Rectal smooth muscle tissue (tissue), 1 donor: ENCODE measurements at regions not wholly inside any gene's neighbourhood (a gene's known extent, or its start where the extent isn't known, plus 50 kb on each side); places are given as distances from the start of the nearest gene placed in this dataset.

Experiments
- H3K27ac ChIP-seq: one replicate; pipeline ENCODE4 v1.7.0; 2013; ENCODE audit warnings: low read depth, low read length, inconsistent platforms
- H3K27me3 ChIP-seq: one replicate; pipeline ENCODE4 v1.7.0; 2013; ENCODE audit warnings: low read length; ENCODE audit not compliant: control insufficient read depth, insufficient read depth
- H3K36me3 ChIP-seq: one replicate; pipeline ENCODE4 v1.7.0; 2013; ENCODE audit warnings: low read length; ENCODE audit not compliant: control insufficient read depth, insufficient read depth
- H3K4me1 ChIP-seq: one replicate; pipeline ENCODE4 v1.7.0; 2013; ENCODE audit warnings: low read length; ENCODE audit not compliant: control insufficient read depth, insufficient read depth
- H3K4me3 ChIP-seq: one replicate; pipeline ENCODE4 v1.7.0; 2013; ENCODE audit warnings: low read length
- H3K9ac ChIP-seq: one replicate; pipeline ENCODE4 v1.7.0; 2013; ENCODE audit warnings: low read length

GRCh38 chr17:79501910-79502309 is 108.9 kb downstream of the RBFOX3 start:
- Histone ChIP-seq H3K4me1 (no peaks in the 10 kb centered on the region), H3K36me3 (no peaks in the 10 kb centered on the region), H3K27me3 (no peaks in the 10 kb centered on the region), H3K27ac (no peak overlapping the region), H3K9ac (no peak overlapping the region), H3K4me3 (no peak overlapping the region)

GRCh38 chr17:79500745-79501618 is 109.9 kb downstream of the RBFOX3 start:
- no peaks in the 10 kb centered on the region for H3K4me1 ChIP-seq
- no peaks in the 10 kb centered on the region for H3K36me3 ChIP-seq
- no peak overlapping the region for H3K4me3 ChIP-seq
- no peak overlapping the region for H3K9ac ChIP-seq
- no peaks in the 10 kb centered on the region for H3K27me3 ChIP-seq
- H3K27ac ChIP-seq = no peak overlapping the region

- Histone ChIP-seq H3K27me3 (peaks cover 2% of the 10 kb centered on the region), H3K4me3 (no peak overlapping the region), H3K4me1 (no peaks in the 10 kb centered on the region), H3K27ac (no peak overlapping the region), H3K9ac (no peak overlapping the region), H3K36me3 (no peaks in the 10 kb centered on the region)
These were observed 112.0 kb downstream of the RBFOX3 start for GRCh38 chr17:79498854-79499253.

GRCh38 chr17:79497777-79498348 is 113.0 kb downstream of the RBFOX3 start:
- Histone ChIP-seq H3K36me3 (no peaks in the 10 kb centered on the region), H3K4me1 (no peaks in the 10 kb centered on the region), H3K27me3 (peaks cover 2% of the 10 kb centered on the region), H3K9ac (no peak overlapping the region), H3K27ac (no peak overlapping the region), H3K4me3 (no peak overlapping the region)

GRCh38 chr17:79496422-79497005 is 114.3 kb downstream of the RBFOX3 start:
- H3K36me3 ChIP-seq = no peaks in the 10 kb centered on the region
- no peak overlapping the region for H3K4me3 ChIP-seq
- no peaks in the 10 kb centered on the region for H3K4me1 ChIP-seq
- H3K27ac ChIP-seq = no peak overlapping the region
- peaks cover 2% of the 10 kb centered on the region for H3K27me3 ChIP-seq
- H3K9ac ChIP-seq = no peak overlapping the region

GRCh38 chr17:79495665-79496064 is 115.2 kb downstream of the RBFOX3 start:
- Histone ChIP-seq H3K9ac (no peak overlapping the region), H3K36me3 (no peaks in the 10 kb centered on the region), H3K27ac (no peak overlapping the region), H3K4me1 (no peaks in the 10 kb centered on the region), H3K27me3 (peaks cover 2% of the 10 kb centered on the region), H3K4me3 (no peak overlapping the region)

GRCh38 chr17:79491006-79491405 is 119.8 kb downstream of the RBFOX3 start:
- Histone ChIP-seq H3K27ac (no peak overlapping the region), H3K27me3 (peaks cover 2% of the 10 kb centered on the region), H3K9ac (no peak overlapping the region), H3K4me1 (no peaks in the 10 kb centered on the region), H3K4me3 (no peak overlapping the region), H3K36me3 (no peaks in the 10 kb centered on the region)

- Histone ChIP-seq H3K27ac (no peak overlapping the region), H3K36me3 (no peaks in the 10 kb centered on the region), H3K9ac (no peak overlapping the region), H3K4me1 (no peaks in the 10 kb centered on the region), H3K27me3 (peaks cover 2% of the 10 kb centered on the region), H3K4me3 (no peak overlapping the region)
These were observed 120.3 kb downstream of the RBFOX3 start for GRCh38 chr17:79490530-79490929.

GRCh38 chr17:79487149-79487548 is 123.7 kb downstream of the RBFOX3 start:
- Histone ChIP-seq H3K36me3 (no peaks in the 10 kb centered on the region), H3K9ac (no peak overlapping the region), H3K4me3 (no peak overlapping the region), H3K27ac (no peak overlapping the region), H3K4me1 (no peaks in the 10 kb centered on the region), H3K27me3 (no peaks in the 10 kb centered on the region)

- H3K4me1 ChIP-seq = no peaks in the 10 kb centered on the region
- no peak overlapping the region for H3K4me3 ChIP-seq
- H3K27ac ChIP-seq = no peak overlapping the region
- H3K36me3 ChIP-seq = no peaks in the 10 kb centered on the region
- H3K9ac ChIP-seq = no peak overlapping the region
- no peaks in the 10 kb centered on the region for H3K27me3 ChIP-seq
These were observed 124.9 kb downstream of the RBFOX3 start for GRCh38 chr17:79485991-79486390.

GRCh38 chr17:79485419-79485985 is 125.3 kb downstream of the RBFOX3 start:
- no peak overlapping the region for H3K9ac ChIP-seq
- H3K27me3 ChIP-seq = no peaks in the 10 kb centered on the region

GRCh38 chr17:79484600-79485418 is 126.0 kb downstream of the RBFOX3 start:
- no peak overlapping the region for H3K27ac ChIP-seq
- H3K36me3 ChIP-seq = no peaks in the 10 kb centered on the region
- no peak overlapping the region for H3K4me3 ChIP-seq
- no peak overlapping the region for H3K9ac ChIP-seq
- H3K4me1 ChIP-seq = no peaks in the 10 kb centered on the region
- no peaks in the 10 kb centered on the region for H3K27me3 ChIP-seq

More at GRCh38 chr17:79485419-79485985, 125.3 kb downstream of the RBFOX3 start:
- Histone ChIP-seq H3K4me3 (no peak overlapping the region), H3K27ac (no peak overlapping the region), H3K36me3 (no peaks in the 10 kb centered on the region), H3K4me1 (no peaks in the 10 kb centered on the region)
